ENCODE measurements at regions not wholly inside any gene's neighbourhood (a gene's known extent, or its start where the extent isn't known, plus 50 kb on each side); places are given as distances from the start of the nearest gene placed in this dataset.

DNA sequence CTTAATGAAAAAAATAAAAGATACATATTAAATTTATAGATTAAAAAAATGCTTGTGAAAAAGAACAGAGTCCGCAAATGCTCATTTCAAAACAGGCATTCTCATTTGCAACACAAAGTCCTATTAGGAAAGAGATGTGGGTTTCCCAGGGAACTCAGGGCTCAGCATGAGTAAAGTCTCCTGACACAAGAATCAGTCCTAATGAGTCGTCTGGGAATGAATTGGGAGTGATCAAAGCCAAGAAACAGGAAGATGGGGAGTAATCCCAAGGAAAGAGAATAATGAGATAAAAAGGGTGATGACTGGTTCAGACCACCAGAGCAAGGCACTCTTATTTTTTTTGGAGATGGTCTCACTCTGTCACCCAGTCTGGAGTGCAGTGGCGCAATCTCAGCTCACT is 443.7 kb downstream of the NR2F2 start:
- no peak overlapping the region for H3K27ac ChIP-seq
- H3K36me3 ChIP-seq = no peaks in the 10 kb centered on the region
- H3K4me1 ChIP-seq = no peaks in the 10 kb centered on the region
- intact Hi-C loops (cut with DNase I; ENCODE audit: low total_unique reads) = no loop called here
- TF ChIP-seq POLR2AphosphoS5 (IDR thresholded peaks at IDR 0.05) (no peak), POLR2A (IDR thresholded peaks at IDR 0.05) (no peak)
- TF ChIP-seq, protein P1, sequence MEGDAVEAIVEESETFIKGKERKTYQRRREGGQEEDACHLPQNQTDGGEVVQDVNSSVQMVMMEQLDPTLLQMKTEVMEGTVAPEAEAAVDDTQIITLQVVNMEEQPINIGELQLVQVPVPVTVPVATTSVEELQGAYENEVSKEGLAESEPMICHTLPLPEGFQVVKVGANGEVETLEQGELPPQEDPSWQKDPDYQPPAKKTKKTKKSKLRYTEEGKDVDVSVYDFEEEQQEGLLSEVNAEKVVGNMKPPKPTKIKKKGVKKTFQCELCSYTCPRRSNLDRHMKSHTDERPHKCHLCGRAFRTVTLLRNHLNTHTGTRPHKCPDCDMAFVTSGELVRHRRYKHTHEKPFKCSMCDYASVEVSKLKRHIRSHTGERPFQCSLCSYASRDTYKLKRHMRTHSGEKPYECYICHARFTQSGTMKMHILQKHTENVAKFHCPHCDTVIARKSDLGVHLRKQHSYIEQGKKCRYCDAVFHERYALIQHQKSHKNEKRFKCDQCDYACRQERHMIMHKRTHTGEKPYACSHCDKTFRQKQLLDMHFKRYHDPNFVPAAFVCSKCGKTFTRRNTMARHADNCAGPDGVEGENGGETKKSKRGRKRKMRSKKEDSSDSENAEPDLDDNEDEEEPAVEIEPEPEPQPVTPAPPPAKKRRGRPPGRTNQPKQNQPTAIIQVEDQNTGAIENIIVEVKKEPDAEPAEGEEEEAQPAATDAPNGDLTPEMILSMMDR (IDR thresholded peaks at IDR 0.05) = no peak
- H3K9me3 ChIP-seq = peaks cover 0 to 3% of the 10 kb centered on the region in 2 donors
- H3K27me3 ChIP-seq = no peaks in the 10 kb centered on the region
- DNase-seq (ENCODE audit: low spot score in 2 of 2) = no peak
- H3K4me3 ChIP-seq = no peak overlapping the region

DNA sequence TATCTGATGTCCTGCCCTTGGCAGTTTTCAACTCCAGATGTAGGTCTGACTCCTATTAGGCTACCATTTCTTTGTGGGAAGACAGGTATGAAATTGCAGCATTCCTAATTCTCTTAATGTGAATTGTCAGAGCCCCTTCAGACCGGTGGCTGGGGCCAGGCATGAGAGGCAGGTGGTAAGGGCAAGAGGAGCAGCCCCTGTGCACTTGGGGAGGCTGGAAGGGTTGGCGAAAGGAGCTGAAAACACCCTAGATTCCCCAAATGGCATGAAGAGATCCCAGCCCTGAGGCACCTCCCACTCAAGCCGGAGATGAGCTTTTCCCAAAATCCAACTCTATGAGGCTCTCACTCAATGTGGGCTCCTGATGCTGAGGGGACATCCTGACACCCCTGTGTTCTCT is 453.2 kb downstream of the NR2F2 start:
- Histone ChIP-seq H3K36me3 (no peaks in the 10 kb centered on the region), H3K27me3 (no peaks in the 10 kb centered on the region), H3K4me3 (no peak overlapping the region), H3K9me3 (no peaks in the 10 kb centered on the region), H3K27ac (no peak overlapping the region), H3K4me1 (no peaks in the 10 kb centered on the region)
- intact Hi-C loops (cut with DNase I; ENCODE audit: low total_unique reads) = no loop called here
- DNase-seq (ENCODE audit: low spot score in 2 of 2) = no peak
- TF ChIP-seq POLR2A (IDR thresholded peaks at IDR 0.05) (no peak), POLR2AphosphoS5 (IDR thresholded peaks at IDR 0.05) (no peak)
- TF ChIP-seq, protein P1 (IDR thresholded peaks at IDR 0.05) = no peak

DNA sequence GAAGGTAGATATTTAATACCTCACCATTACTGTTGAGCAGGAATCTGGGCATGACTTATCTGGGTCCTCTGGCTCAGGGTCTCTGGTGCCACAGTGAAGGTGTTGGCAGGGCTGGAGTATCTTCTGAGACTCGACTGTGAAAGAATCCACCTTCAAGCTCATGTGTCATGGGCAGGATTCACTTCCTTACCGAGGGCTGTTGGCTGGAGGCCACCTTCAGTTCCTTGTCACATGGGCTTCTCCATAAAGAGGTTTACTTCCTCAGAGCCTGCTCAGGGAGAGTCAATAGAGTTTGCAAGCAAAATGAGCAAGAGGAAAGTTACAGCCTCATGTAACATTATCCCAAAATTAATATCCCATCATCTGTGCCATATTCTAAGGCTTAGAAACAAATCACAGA is 459.5 kb downstream of the NR2F2 start:
- Histone ChIP-seq H3K27ac (no peak overlapping the region), H3K9me3 (no peaks in the 10 kb centered on the region), H3K36me3 (no peaks in the 10 kb centered on the region), H3K27me3 (no peaks in the 10 kb centered on the region), H3K4me1 (no peaks in the 10 kb centered on the region), H3K4me3 (no peak overlapping the region)
- no peak for DNase-seq (ENCODE audit: low spot score in 2 of 2)
- intact Hi-C loops (cut with DNase I; ENCODE audit: low total_unique reads) = no loop called here
- TF ChIP-seq POLR2AphosphoS5 (IDR thresholded peaks at IDR 0.05) (no peak), POLR2A (IDR thresholded peaks at IDR 0.05) (no peak)
- TF ChIP-seq, protein P1 (IDR thresholded peaks at IDR 0.05) = no peak

DNA sequence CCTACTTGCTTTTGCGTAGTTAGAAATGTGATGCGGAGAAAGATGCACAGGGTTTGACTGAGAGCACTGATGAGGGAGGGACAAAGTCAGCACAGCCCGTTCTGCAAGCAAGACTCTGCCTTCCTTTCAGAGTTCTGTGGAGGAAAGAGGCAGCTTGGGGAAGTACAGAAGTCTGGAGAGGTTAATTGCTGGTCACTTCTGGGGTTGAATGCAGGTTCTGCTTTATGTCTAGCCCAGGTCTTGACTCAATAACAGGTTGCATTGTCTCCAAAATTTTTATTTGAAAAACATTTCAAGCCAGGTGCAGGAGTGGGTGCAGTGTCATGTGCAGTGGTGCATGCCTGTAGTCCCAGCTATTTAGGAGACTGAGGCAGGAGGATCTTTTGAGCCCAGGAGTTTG is 461.7 kb downstream of the NR2F2 start:
- TF ChIP-seq POLR2AphosphoS5 (IDR thresholded peaks at IDR 0.05) = no peak
- TF ChIP-seq, protein P1 (IDR thresholded peaks at IDR 0.05) = no peak
- no peak for TF ChIP-seq POLR2A (IDR thresholded peaks at IDR 0.05)
- Histone ChIP-seq H3K9me3 (no peaks in the 10 kb centered on the region), H3K27me3 (no peaks in the 10 kb centered on the region), H3K27ac (no peak overlapping the region), H3K36me3 (no peaks in the 10 kb centered on the region), H3K4me3 (no peak overlapping the region), H3K4me1 (no peaks in the 10 kb centered on the region)
- DNase-seq (ENCODE audit: low spot score in 2 of 2) = no peak
- intact Hi-C loops (cut with DNase I; ENCODE audit: low total_unique reads) = no loop called here

DNA sequence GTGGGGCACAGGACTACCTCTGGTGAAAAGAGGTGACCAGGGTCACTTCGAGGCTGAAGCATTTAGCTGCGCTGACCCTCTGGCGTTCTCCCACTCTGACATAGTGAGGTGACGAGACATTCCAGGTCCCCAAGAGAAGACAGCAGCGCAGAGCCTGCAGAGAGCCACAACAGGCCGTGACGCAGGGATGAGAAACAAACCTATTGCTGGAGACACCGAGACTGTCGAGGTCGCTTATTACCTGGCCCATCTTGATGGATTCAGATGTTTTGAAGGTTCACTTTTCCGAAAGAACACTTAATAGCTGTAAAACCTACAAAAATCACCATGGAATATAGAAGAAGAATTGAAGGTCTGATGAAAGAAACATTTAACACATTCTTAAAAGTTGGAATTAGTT is 466.3 kb downstream of the NR2F2 start:
- H3K27ac ChIP-seq = no peak overlapping the region
- DNase-seq (ENCODE audit: low spot score in 2 of 2) = no peak
- no peaks in the 10 kb centered on the region for H3K9me3 ChIP-seq
- H3K4me3 ChIP-seq = no peak overlapping the region
- peaks cover 0 to 17% of the 10 kb centered on the region in 2 donors for H3K27me3 ChIP-seq
- H3K4me1 ChIP-seq = no peaks in the 10 kb centered on the region
- no peak for TF ChIP-seq POLR2A (IDR thresholded peaks at IDR 0.05)
- TF ChIP-seq POLR2AphosphoS5 (IDR thresholded peaks at IDR 0.05) = no peak
- TF ChIP-seq, protein P1 (IDR thresholded peaks at IDR 0.05) = no peak
- intact Hi-C loops (cut with DNase I; ENCODE audit: low total_unique reads) = loop anchor here (2.0 kb wide), 2 partner anchors 32 to 48 kb away; no protein-coding TSS in a partner anchor
- H3K36me3 ChIP-seq = no peaks in the 10 kb centered on the region

Data from breast epithelium (tissue), 4 donors.